ENCODE measurements at regions not wholly inside any gene's neighbourhood (a gene's known extent, or its start where the extent isn't known, plus 50 kb on each side); places are given as distances from the start of the nearest gene placed in this dataset.

DNA sequence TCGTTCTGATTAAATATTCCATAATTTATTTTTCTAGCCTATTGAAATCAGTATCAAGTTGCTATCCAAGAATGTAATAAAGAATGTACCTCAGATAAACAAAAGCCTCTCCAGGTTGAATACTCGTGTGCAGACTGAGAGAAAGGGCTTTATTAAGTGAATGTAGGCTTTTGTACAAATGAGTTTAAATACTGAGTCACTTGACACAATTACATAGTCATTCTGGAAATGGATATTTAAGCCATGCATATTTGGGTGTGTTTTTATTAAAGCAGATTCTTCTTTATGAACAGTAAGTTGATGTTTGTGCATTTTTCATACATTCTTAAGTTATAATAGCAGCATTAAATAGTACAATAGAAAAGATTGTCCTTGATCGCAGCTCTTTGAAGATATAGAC, 139.8 kb upstream of the GK2 start:
- TF ChIP-seq, protein P1, sequence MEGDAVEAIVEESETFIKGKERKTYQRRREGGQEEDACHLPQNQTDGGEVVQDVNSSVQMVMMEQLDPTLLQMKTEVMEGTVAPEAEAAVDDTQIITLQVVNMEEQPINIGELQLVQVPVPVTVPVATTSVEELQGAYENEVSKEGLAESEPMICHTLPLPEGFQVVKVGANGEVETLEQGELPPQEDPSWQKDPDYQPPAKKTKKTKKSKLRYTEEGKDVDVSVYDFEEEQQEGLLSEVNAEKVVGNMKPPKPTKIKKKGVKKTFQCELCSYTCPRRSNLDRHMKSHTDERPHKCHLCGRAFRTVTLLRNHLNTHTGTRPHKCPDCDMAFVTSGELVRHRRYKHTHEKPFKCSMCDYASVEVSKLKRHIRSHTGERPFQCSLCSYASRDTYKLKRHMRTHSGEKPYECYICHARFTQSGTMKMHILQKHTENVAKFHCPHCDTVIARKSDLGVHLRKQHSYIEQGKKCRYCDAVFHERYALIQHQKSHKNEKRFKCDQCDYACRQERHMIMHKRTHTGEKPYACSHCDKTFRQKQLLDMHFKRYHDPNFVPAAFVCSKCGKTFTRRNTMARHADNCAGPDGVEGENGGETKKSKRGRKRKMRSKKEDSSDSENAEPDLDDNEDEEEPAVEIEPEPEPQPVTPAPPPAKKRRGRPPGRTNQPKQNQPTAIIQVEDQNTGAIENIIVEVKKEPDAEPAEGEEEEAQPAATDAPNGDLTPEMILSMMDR (IDR thresholded peaks at IDR 0.05; ENCODE audit: extremely low read depth in 1 of 2, insufficient read depth in 1 of 2, low read depth in 1 of 2, low read length in 2 of 2), result no peak
- TF ChIP-seq POLR2A (IDR thresholded peaks at IDR 0.05; ENCODE audit: low read depth, low read length) (no peak), POLR2AphosphoS5 (IDR thresholded peaks at IDR 0.05; ENCODE audit: insufficient read depth, low read depth, low read length) (no peak), EZH2 (IDR thresholded peaks at IDR 0.05; ENCODE audit: borderline replicate concordance, low read depth, low read length, severe bottlenecking) (no peak), JUN (IDR thresholded peaks at IDR 0.05; ENCODE audit: borderline replicate concordance, insufficient read depth, insufficient read length, low read depth) (no peak), MYC (IDR thresholded peaks at IDR 0.05; ENCODE audit: low read depth, low read length) (no peak)
- TF ChIP-seq, protein P2, sequence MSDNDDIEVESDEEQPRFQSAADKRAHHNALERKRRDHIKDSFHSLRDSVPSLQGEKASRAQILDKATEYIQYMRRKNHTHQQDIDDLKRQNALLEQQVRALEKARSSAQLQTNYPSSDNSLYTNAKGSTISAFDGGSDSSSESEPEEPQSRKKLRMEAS (IDR thresholded peaks at IDR 0.05; ENCODE audit: insufficient read depth, insufficient read length), result no peak
